PC-9 (cell line): ENCODE measurements at regions not wholly inside any gene's neighbourhood (a gene's known extent, or its start where the extent isn't known, plus 50 kb on each side); places are given as distances from the start of the nearest gene placed in this dataset.

Experiments used
- BruUV-seq: library from RNA; stranded (reverse); fragments of 400-500 nt; replicated peaks from 2 replicates; lab custom pipeline; 2021; lab: Mats Ljungman, UMichigan
- CTCF ChIA-PET: fragments of 300-600 bp; sonication (Branson Sonifier 250); formaldehyde crosslinking; loops from one replicate; lab custom pipeline; 2022; ENCODE audit warnings: antibody characterized with exemption; lab: Charles Lee
- POLR2A ChIA-PET: fragments of 300-600 bp; sonication (Branson Sonifier 250); formaldehyde crosslinking; loops from one replicate; lab custom pipeline; 2022; ENCODE audit warnings: antibody characterized with exemption; ENCODE audit not compliant: unreplicated experiment; lab: Charles Lee
- DNase-seq, 2 experiments: peaks; one replicate each; pipeline versions ENCODE4 v3.0.0 to v3.0.0-alpha.2; 2015 to 2022; ENCODE audit warnings: mixed read lengths in 1 of 2
- H2AFZ ChIP-seq: fragments of 200-600 bp; sonication (generic); 2 replicates; pipeline ENCODE4 v1.8.1; 2017; ENCODE audit warnings: antibody characterized with exemption
- H3F3A ChIP-seq: fragments of 200-600 bp; sonication (generic); 2 replicates; pipeline ENCODE4 v1.8.1; 2017; ENCODE audit warnings: antibody characterized with exemption, mild to moderate bottlenecking, low read depth; ENCODE audit not compliant: insufficient read depth
- H3K27ac ChIP-seq: fragments of 200-600 bp; sonication (generic); 2 replicates; pipeline ENCODE4 v1.6.1; 2016; ENCODE audit warnings: mixed run types
- H3K27me3 ChIP-seq: fragments of 200-600 bp; sonication (generic); 2 replicates; pipeline ENCODE4 v1.6.1; 2016; ENCODE audit warnings: low read depth, mixed run types; ENCODE audit not compliant: insufficient read depth
- H3K36me3 ChIP-seq: fragments of 200-600 bp; sonication (generic); 2 replicates; pipeline ENCODE4 v1.6.1; 2016; ENCODE audit warnings: low read depth, mixed run types
- H3K4me1 ChIP-seq: fragments of 200-600 bp; sonication (generic); replicated peaks from 2 replicates; pipeline ENCODE4 v1.6.1; 2016; ENCODE audit warnings: mixed run types; ENCODE audit not compliant: insufficient read depth
- H3K4me2 ChIP-seq: fragments of 200-600 bp; sonication (generic); 2 replicates; pipeline ENCODE4 v1.6.1; 2017; ENCODE audit warnings: mixed run types
- H3K4me3 ChIP-seq: fragments of 200-600 bp; sonication (generic); 2 replicates; pipeline ENCODE4 v1.6.1; 2016; ENCODE audit warnings: mixed run types
- H3K79me2 ChIP-seq: fragments of 200-600 bp; sonication (generic); 2 replicates; pipeline ENCODE4 v1.6.1; 2017; ENCODE audit warnings: low read depth, mixed run types
- H3K9me2 ChIP-seq: fragments of 200-600 bp; sonication (generic); 2 replicates; pipeline ENCODE4 v1.8.1; 2017; ENCODE audit warnings: mild to moderate bottlenecking; ENCODE audit not compliant: insufficient read depth
- H3K9me3 ChIP-seq: fragments of 200-600 bp; sonication (generic); 2 replicates; pipeline ENCODE4 v1.8.1; 2016; ENCODE audit warnings: low read depth; ENCODE audit not compliant: insufficient read depth
- H4K20me1 ChIP-seq: fragments of 200-600 bp; sonication (generic); 2 replicates; pipeline ENCODE4 v1.8.1; 2017; ENCODE audit not compliant: insufficient read depth
- CTCF ChIP-seq: fragments of 200-600 bp; sonication (generic); conservative IDR thresholded peaks from 2 replicates; pipeline ENCODE4 v1.6.1; 2017; ENCODE audit warnings: mixed run types, antibody characterized with exemption, mild to moderate bottlenecking, moderate library complexity
- EZH2 ChIP-seq: fragments of 200-600 bp; sonication (generic); IDR thresholded peaks from 2 replicates; pipeline ENCODE4 v1.8.0; 2017; ENCODE audit warnings: antibody characterized with exemption, low read depth
- intact Hi-C: fragments of 100-400 bp; cut with micrococcal nuclease; formaldehyde crosslinking; loops from one replicate; pipeline ENCODE4 v1.10.0; 2022; ENCODE audit not compliant: unreplicated experiment

GRCh38 chr5:18334949-18335348 lies 700.7 kb downstream of the TAF11L14 start:
- Histone ChIP-seq H4K20me1 (no peaks in the 10 kb centered on the region), H3K36me3 (no peaks in the 10 kb centered on the region), H3K79me2 (no peaks in the 10 kb centered on the region), H3K9me3 (no peaks in the 10 kb centered on the region), H2AFZ (no peak overlapping the region), H3K27me3 (no peaks in the 10 kb centered on the region), H3K4me1 (no peaks in the 10 kb centered on the region), H3K9me2 (no peaks in the 10 kb centered on the region), H3K4me2 (no peak overlapping the region), H3K27ac (no peak overlapping the region), H3F3A (no peaks in the 10 kb centered on the region), H3K4me3 (no peak overlapping the region)
- TF ChIP-seq EZH2 (no peak), CTCF (no peak)
- CTCF ChIA-PET: no interaction called here
- BruUV-seq: no TSS peak
- no peak for DNase-seq
- POLR2A ChIA-PET: no interaction called here
- intact Hi-C loops: no loop called here

GRCh38 chr5:18354828-18355227 lies 720.6 kb downstream of the TAF11L14 start:
- H3K4me2 ChIP-seq: no peak overlapping the region
- intact Hi-C loops: no loop called here
- no peak overlapping the region for H3K27ac ChIP-seq
- POLR2A ChIA-PET: no interaction called here
- H2AFZ ChIP-seq: no peak overlapping the region
- TF ChIP-seq CTCF (no peak), EZH2 (no peak)
- H4K20me1 ChIP-seq: no peaks in the 10 kb centered on the region
- DNase-seq: no peak
- CTCF ChIA-PET: no interaction called here
- H3K36me3 ChIP-seq: no peaks in the 10 kb centered on the region
- H3K4me1 ChIP-seq: no peaks in the 10 kb centered on the region
- H3K4me3 ChIP-seq: no peak overlapping the region
- no TSS peak for BruUV-seq
- no peaks in the 10 kb centered on the region for H3K9me3 ChIP-seq
- no peaks in the 10 kb centered on the region for H3K27me3 ChIP-seq
- no peaks in the 10 kb centered on the region for H3K79me2 ChIP-seq
- 0 out of 2 replicates have a peak, but pooled peaks cover under 1% of the 10 kb centered on the region for H3K9me2 ChIP-seq
- no peaks in the 10 kb centered on the region for H3F3A ChIP-seq

- H2AFZ ChIP-seq: no peak overlapping the region
- H4K20me1 ChIP-seq: no peaks in the 10 kb centered on the region
- H3K27me3 ChIP-seq: no peaks in the 10 kb centered on the region
- ChIA-PET CTCF (no interaction called here), POLR2A (no interaction called here)
- H3K79me2 ChIP-seq: no peaks in the 10 kb centered on the region
- no peak overlapping the region for H3K27ac ChIP-seq
- DNase-seq: no peak
- H3K9me3 ChIP-seq: no peaks in the 10 kb centered on the region
- H3K4me1 ChIP-seq: no peaks in the 10 kb centered on the region
- TF ChIP-seq CTCF: no peak
- TF ChIP-seq EZH2: no peak
- H3K4me3 ChIP-seq: no peak overlapping the region
- no peaks in the 10 kb centered on the region for H3K9me2 ChIP-seq
- no peaks in the 10 kb centered on the region for H3K36me3 ChIP-seq
- H3F3A ChIP-seq: no peaks in the 10 kb centered on the region
- H3K4me2 ChIP-seq: no peak overlapping the region
- no TSS peak for BruUV-seq
- intact Hi-C loops: no loop called here
Observed at GRCh38 chr5:18357486-18357885, 723.2 kb downstream of the TAF11L14 start.
